NCI-H1048 (cell line): ENCODE measurements at regions not wholly inside any gene's neighbourhood (a gene's known extent, or its start where the extent isn't known, plus 50 kb on each side); places are given as distances from the start of the nearest gene placed in this dataset.

Experiments used
- DNase-seq: peaks from one replicate; lab custom pipeline; 2025; lab: John Stamatoyannopoulos, UW

GRCh38 chr9:108235609-108236008, 620.2 kb downstream of the ACTL7B start:
- DNase-seq: no peak

GRCh38 chr9:108234811-108235210, 621.0 kb downstream of the ACTL7B start:
- no peak for DNase-seq

DNA sequence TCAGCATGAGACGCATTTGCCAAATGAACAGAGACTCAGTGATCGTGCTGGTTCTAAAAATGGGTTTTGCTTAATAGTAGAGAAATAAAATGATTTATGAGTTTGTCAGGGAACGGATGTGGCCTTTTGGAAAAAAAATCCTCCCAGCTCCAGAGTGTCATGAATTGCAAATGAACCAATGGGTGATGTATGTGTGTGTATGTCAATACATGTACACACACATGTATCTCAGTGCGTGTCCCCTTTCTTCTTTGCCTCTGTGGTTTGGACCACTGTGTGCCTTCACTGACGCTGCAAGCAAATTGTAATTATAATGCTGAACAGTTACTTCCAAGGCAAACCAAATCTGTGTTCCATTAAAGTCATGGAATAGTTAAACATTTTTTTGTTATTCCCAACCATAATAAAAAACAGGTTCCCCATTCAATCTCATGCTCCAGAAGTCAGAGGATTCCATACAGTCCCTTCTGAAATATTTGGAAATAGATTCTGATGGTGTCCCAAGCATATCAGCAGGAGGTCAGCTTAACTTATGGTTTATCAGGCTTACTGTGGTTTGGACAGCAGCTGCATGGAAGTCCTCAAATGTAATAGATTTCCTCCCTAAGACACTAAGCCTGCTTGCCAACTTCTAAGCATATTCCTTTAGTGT, 630.5 kb downstream of the ACTL7B start:
- DNase-seq: no peak

DNA sequence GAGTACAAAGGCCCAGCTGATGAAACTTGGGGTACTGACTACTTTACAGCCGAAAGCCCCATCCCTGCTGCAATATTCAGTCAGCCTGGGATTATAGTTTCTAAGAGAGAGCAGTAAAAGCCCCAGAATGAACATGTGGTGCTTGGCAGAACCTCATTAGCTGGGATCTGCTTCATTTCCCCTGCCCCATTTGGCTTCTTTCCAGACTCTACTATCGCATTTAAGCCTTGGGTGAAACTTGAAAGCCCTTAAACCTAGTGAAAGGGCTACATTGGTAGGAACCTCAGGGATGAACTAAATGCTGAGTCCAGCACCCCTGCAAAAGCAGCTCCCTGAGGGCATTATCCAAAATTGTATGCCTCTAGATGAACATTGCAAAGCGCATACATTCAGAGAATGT, 631.1 kb downstream of the ACTL7B start:
- DNase-seq: no peak

- DNase-seq: no peak
These were observed 636.1 kb downstream of the ACTL7B start for GRCh38 chr9:108219664-108220063.

- DNase-seq: no peak
These were observed 638.1 kb downstream of the ACTL7B start for GRCh38 chr9:108217431-108218349.

DNA sequence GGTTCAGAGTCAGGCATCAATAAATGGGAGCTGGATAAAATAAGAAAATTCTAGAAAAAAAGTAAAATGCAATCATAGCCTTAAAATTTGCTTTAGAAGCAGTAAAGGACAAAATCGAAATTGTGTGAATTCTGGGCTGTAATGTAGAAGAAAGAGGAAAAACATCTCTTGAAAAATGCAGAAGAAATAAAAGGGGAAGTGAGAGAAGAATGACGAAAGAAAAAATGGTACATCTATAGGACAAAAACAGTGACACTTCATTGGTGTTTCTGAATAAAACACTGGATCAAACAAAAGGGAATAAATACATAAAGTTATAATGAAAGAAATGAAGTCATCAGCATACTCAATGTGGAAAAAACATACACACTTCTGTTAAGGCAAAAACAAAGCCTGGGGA, 642.3 kb downstream of the ACTL7B start:
- DNase-seq: no peak

DNA sequence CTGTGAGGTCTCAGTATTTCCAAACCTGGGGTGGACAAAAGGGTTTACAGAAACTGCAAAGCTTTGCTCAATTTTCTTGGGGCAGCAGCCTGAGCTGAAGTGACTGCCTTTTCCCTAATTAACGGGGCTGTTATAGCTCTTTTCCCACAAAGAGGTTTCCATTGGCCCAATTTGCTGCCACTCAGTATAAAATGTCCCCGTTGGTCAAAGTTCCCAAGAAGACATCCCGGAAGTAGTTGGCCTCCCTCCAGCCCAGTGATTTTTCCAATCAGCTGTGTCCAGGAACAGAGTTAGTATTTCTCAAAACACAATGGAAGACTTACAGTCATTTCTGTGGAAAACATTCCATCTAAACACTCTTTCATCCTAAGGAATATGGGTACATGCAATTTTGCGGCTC, 643.6 kb downstream of the ACTL7B start:
- DNase-seq: no peak

DNA sequence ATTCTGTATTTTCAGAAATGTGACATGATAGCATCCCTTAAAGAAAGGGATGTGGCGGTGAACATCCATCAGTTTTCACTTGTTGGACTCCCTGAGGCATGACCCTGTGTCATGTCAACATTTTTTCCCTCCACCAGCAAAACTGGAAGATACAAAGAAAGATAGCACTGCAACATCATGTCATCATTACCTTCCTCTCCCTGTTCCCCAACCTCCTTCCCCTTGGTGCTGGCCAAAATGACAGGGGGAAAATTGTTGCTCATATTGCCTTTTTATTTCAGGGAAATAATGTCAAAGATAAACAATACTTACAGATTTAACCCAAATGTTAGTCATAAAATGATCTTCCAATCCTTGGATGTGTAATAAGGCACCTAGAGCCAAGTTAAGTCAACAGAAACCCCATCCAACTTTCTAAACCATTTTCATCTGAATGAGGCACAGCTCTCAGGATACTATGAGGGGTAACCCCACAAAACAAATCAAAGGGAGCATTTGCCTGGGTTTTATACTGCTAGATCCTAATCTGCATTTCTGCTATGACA, 644.3 kb downstream of the ACTL7B start:
- no peak for DNase-seq

DNA sequence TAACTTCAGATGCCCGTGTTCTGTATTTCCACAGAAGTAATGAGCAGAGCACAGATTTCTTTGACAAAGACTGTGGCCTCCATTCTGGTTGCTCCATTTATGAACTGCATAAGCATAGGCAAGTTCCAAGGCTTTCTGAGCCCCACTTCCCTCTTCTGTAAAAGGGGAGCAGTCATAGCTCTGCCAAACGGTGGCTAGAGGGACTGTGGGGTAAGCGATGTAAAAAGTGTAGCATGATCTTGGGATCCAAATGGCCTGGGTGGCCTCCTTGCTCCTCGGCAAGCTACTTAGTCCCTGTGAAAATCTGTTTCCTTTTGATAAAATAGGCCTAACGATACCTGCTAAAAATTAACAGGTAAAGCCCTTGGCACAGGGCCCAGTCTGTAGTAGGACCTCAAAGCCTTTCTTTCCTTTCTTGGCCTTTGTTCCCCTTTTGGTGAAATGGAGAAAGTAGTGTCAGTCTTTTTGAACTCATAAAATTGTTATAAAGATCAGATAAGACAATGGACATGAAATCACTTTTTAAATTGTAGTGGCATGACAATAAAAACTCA, 646.6 kb downstream of the ACTL7B start:
- DNase-seq: no peak

GRCh38 chr9:108207561-108208165, 648.1 kb downstream of the ACTL7B start:
- DNase-seq: no peak

- DNase-seq: no peak
These were observed 650.5 kb downstream of the ACTL7B start for GRCh38 chr9:108205276-108205675.

DNA sequence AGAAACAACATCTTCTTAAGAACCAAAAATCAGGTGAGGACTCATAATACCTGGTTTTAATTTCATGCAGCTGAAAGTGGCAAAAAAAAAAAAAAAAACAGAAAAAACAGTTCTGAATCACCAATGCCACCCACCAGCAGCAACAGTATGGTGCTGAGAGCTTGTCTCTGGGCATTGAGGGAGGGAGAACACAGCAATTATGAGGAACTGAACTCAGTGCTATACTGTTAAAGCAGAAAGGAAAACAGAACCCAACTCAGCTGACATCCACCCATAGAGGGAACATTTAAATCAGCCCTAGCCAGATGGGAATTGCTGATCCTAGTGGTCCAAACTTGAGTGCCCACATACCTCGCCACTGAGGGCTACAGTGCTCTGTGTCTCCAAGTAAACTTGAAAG, 657.9 kb downstream of the ACTL7B start:
- no peak for DNase-seq

- DNase-seq: no peak
These were observed 658.8 kb downstream of the ACTL7B start for GRCh38 chr9:108197008-108197365.

GRCh38 chr9:108196332-108197007, 659.3 kb downstream of the ACTL7B start:
- peak; percentile 8 for DNase-seq

DNA sequence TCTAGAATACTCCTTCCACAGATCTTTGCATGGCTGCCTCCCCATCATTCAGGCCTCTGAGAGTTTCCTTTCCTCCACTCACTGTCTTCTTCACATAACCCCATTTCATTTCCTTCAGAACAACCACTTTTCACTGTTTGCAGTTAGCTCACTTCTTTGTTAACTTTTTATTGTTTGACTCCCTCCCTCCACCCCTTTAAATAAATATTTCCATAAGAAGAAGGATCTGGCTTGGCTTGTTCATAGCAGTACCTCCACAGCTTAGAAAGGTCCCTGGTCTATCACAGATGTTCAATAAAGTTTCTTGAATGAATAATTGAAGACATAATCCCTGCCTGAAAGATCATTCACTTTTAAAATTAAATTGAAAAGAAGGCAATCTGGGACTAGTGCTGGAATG, 661.6 kb downstream of the ACTL7B start:
- DNase-seq: no peak

GRCh38 chr9:108193026-108193710, 662.6 kb downstream of the ACTL7B start:
- DNase-seq: no peak

DNA sequence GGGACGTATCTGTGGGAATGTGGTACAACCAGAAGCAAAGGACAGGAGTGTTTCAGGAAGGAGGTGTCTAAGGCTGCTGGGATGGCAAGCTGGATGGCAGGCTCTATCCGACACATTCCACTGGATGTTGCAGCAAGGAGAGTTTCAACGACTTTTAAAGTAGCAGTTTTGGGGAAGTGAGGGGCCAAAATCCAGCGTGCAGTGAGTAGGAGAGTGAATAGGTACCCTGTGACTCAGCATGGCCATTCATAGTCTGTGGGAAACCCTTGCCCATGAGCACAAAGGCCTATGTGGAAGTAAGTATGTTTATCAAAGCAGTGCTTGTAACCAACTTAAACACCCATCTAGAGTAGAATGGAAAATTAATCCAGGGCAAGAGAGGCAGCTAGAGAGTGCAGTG, 664.7 kb downstream of the ACTL7B start:
- no peak for DNase-seq

DNA sequence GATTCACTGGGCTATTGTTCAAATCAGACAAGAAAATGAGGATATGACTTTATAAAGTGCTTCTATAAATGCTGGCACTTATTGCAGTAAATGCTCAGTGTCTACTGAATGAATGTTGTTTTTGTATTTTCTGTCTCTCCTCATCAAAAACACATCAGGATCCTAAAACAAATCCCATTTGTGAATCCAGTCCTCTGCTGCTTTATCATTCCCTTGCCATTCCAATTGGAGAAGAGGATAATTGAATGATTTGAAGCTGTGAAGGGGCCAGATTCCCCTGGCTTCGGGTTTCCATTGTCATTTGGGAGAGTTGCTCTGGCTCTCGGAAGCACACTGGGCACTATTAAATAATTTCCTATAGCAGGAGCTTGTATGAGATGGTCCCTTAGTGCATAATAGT, 666.8 kb downstream of the ACTL7B start:
- no peak for DNase-seq

DNA sequence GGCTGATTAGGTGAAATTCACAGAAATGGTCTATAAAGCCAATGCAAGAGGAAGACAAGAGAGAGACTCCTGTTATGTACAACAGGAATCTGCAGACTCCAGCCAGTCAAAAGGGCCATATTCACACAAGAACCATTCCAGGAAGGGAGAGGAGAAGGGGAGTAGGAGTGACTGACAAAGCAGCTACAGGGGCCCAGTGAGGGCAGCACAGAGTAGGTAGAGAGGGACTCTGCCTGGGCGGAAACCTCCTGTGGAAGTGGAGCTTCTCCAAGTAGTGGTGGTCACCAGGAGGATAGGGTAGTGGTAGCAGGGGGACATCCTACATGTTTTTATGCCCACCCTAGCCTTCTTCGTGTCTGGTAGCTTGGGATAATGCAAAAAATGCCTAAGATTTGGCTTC, 667.3 kb downstream of the ACTL7B start:
- no peak for DNase-seq

- DNase-seq: no peak
These were observed 669.0 kb downstream of the ACTL7B start for GRCh38 chr9:108186642-108187395.
